GM10248 (cell line): ENCODE measurements at regions not wholly inside any gene's neighbourhood (a gene's known extent, or its start where the extent isn't known, plus 50 kb on each side); places are given as distances from the start of the nearest gene placed in this dataset.

Experiments
- CTCF ChIA-PET: fragments of 300-600 bp; sonication (Branson Sonifier 250); formaldehyde crosslinking; extraction: SDS; loops from one replicate; lab custom pipeline; 2021; ENCODE audit warnings: antibody characterized with exemption; lab: Yijun Ruan, JAX
- POLR2A ChIA-PET: fragments of 350-650 bp; sonication (Branson Sonifier 250); formaldehyde crosslinking; extraction: SDS; loops from one replicate; lab custom pipeline; 2020; ENCODE audit warnings: antibody characterized with exemption; lab: Yijun Ruan, JAX
- DNase-seq: peaks from one replicate; pipeline ENCODE4 v3.0.0; 2012; ENCODE audit errors: extremely low spot score
- TF ChIP-seq, protein P1 (sequence below): IDR thresholded peaks from 2 replicates; pipeline ENCODE4 v1.5.1; 2012; ENCODE audit warnings: mild to moderate bottlenecking, low read depth; ENCODE audit errors: extremely low read depth, missing control alignments, control extremely low read depth

DNA sequence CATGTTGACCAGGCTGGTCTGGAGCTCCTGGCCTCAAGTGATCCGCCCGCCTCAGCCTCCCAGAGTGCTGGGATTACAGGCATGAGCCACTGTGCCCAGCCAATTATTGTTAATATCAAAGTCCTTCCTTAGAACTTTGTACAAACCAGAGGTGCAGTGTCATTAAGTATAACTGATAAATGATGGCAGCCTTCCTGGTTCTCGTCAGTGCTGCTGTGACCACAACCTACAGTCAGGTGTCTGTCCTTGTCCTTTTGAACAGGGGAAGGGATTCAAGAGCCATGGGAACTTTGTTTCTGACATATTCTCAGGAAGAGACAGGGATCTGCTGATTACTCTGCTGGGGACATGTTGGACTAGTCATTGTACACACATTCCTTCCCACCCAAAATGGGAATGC, 103.2 kb upstream of the TIAM2 start:
- TF ChIP-seq, protein P1, sequence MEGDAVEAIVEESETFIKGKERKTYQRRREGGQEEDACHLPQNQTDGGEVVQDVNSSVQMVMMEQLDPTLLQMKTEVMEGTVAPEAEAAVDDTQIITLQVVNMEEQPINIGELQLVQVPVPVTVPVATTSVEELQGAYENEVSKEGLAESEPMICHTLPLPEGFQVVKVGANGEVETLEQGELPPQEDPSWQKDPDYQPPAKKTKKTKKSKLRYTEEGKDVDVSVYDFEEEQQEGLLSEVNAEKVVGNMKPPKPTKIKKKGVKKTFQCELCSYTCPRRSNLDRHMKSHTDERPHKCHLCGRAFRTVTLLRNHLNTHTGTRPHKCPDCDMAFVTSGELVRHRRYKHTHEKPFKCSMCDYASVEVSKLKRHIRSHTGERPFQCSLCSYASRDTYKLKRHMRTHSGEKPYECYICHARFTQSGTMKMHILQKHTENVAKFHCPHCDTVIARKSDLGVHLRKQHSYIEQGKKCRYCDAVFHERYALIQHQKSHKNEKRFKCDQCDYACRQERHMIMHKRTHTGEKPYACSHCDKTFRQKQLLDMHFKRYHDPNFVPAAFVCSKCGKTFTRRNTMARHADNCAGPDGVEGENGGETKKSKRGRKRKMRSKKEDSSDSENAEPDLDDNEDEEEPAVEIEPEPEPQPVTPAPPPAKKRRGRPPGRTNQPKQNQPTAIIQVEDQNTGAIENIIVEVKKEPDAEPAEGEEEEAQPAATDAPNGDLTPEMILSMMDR, result no peak
- POLR2A ChIA-PET, result no interaction called here
- CTCF ChIA-PET, result interaction anchor here (1.6 kb wide), 1 partner anchor 15 kb away, joined by 3 read pairs; no protein-coding TSS in a partner anchor
- DNase-seq, result no peak

DNA sequence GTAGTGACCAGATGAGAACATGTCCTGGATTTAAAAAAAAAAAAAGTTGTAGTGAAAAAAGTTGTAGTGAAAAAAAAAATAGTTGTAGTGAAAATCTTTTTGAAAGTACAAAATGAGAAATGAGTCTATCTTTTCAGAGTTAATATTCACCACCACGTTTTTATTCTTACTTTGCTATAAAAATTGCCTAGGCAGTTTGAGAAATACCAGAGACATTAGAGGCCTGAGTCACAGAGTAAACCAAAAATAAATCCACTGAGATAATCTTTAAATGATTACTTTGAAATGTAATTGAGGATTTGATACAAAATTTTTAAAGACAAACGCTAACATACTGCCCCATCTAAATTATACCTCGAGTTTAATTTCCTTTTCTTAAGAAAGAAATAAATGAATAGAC, 101.2 kb upstream of the TIAM2 start:
- CTCF ChIA-PET, result interaction anchor here (1.0 kb wide), 1 partner anchor 8 kb away, joined by 3 read pairs; no protein-coding TSS in a partner anchor
- TF ChIP-seq, protein P1, result no peak
- DNase-seq, result no peak
- POLR2A ChIA-PET, result no interaction called here

GRCh38 chr6:154894902-154895301, 100.2 kb upstream of the TIAM2 start:
- POLR2A ChIA-PET, result no interaction called here
- CTCF ChIA-PET, result interaction anchor here (1.3 to 1.4 kb wide), 2 partner anchors 10 to 14 kb away, joined by 3 to 4 read pairs; no protein-coding TSS in a partner anchor
- DNase-seq, result no peak
- TF ChIP-seq, protein P1, result no peak

DNA sequence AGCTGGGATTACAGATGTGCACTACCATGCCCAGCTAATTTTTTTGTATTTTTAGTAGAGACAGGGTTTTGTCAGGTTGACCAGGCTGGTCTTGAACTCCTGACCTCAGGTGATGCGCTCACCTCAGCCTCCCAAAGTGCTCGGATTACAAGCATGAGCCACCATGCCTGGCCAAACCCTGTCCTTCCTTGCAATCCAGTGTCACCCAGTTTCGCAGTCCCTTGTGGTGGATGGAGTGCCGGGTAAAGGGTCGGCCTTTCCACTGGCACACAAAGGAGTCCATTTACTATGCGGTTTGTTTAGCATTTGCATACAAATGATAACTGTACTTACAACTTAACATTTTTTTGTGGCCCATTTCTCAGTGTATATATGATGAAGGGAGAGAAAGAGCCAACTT, 99.3 kb upstream of the TIAM2 start:
- TF ChIP-seq, protein P1, result no peak
- CTCF ChIA-PET, result no interaction called here
- POLR2A ChIA-PET, result no interaction called here
- no peak for DNase-seq

GRCh38 chr6:154898821-154899220, 96.3 kb upstream of the TIAM2 start:
- ChIA-PET POLR2A (no interaction called here), CTCF (interaction anchor here (1.0 to 6.0 kb wide), 3 partner anchors 11 to 223 kb away, joined by 3 to 17 read pairs (median 5); no protein-coding TSS in a partner anchor)
- TF ChIP-seq, protein P1, result no peak
- no peak for DNase-seq

DNA sequence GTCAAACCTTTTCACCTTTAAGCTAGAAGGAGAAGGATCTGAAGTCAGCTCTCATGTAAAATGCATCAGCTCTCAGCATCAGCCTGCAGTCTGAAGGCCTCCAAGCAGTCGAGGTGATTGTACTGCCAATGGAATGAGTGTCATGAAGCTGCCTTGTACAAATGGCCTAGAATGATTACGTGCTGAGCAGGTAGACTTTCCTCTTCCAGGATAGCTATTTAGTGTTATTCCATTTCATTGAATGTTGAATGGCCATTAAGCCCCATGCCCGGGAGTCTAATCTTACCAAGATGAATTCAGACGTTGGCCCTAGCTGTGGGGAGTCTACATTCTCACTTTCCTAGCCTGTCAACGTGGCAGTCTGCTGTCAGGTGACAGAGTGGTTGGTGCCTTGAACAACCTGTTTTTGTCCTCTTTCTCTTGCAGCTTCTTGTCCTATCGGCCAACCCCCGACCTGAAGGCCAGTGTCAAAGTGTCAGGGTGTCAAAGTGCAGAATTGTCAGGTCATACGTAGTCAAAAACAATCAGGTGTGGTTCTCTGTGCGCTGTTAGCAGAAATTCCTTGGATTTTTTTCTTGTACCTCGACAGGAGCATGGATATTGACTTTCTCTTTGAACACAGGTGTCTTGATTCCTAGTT, 95.2 kb upstream of the TIAM2 start:
- TF ChIP-seq, protein P1, result no peak
- CTCF ChIA-PET, result interaction anchor here (6.0 kb wide), 1 partner anchor 29 kb away, joined by 17 read pairs; no protein-coding TSS in a partner anchor
- DNase-seq, result no peak
- POLR2A ChIA-PET, result no interaction called here
